HG02970 (cell line): ENCODE measurements at regions not wholly inside any gene's neighbourhood (a gene's known extent, or its start where the extent isn't known, plus 50 kb on each side); places are given as distances from the start of the nearest gene placed in this dataset.
"Not testable (repeated sequence)": the region's sequence is repeated elsewhere in the genome, so short reads cannot be mapped to it uniquely, and the experiment has no call there.

ENCODE experiments used
- ATAC-seq: cut with Tn5 transposase; IDR thresholded peaks from one replicate; pipeline ENCODE4 v1.9.1; 2021; ENCODE audit warnings: mild to moderate bottlenecking, moderate library complexity, moderate number of reproducible peaks; ENCODE audit not compliant: unreplicated experiment, low FRiP score

DNA sequence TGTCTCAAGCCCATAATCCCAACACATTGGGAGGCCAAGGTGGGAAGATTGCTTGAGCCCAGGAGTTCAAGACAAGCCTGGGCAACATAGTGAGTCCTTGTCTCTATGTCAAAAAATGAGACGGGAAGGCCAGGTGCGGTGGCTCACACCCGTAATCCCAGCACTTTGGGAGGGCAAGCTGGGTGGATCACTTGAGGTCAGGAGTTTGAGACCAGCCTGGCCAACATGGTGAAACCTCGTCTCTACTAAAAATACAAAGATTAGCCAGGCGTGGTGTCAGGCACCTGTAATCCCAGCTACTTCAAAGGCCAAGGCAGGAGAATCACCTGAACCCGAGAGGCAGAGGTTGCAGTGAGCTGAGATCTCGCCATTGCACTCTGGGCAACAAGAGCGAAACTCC, 75.2 kb upstream of the CAB39 start:
- ATAC-seq, result not testable (repeated sequence)

DNA sequence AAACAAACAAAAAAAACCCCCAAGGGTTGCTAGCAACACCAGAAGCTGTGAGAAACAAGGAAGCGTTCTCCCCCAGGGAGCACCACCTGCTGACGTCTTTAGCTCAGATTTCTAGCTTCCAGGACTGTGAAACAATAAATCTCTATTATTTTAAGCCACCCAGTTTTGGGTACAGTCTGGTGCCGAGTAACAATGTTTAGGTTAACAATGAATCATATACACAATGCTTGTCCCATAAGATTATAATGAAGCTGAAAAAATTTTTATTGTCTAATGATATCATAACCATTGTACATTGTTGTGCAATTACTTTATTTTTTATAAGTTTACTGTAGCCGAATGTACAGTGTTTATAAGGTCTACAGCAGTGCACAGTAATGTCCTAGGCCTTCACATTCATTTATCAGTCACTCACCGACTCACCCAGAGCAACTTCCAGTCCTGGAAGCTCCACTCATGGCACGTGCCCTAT, 72.1 kb upstream of the CAB39 start:
- no peak for ATAC-seq

DNA sequence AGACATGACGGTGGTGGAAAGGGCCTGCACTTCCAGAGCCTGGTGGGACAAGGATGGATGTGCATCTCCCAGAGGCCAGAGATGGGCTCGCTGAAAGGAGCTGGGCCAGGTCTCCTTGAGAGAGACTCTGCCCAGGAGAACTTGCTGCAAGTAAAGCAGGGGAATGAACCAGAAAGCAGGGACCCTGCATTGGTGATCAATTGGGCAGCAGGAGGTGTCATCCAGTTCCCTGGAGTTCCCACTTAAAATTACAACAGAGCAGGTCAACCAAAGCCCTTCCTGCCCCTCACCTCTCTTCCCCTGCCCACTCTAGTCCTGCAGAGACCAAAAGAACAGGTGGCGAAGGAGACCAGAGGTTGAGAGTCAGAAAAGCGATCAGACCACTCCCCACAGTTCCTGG, 69.7 kb upstream of the CAB39 start:
- no peak for ATAC-seq

DNA sequence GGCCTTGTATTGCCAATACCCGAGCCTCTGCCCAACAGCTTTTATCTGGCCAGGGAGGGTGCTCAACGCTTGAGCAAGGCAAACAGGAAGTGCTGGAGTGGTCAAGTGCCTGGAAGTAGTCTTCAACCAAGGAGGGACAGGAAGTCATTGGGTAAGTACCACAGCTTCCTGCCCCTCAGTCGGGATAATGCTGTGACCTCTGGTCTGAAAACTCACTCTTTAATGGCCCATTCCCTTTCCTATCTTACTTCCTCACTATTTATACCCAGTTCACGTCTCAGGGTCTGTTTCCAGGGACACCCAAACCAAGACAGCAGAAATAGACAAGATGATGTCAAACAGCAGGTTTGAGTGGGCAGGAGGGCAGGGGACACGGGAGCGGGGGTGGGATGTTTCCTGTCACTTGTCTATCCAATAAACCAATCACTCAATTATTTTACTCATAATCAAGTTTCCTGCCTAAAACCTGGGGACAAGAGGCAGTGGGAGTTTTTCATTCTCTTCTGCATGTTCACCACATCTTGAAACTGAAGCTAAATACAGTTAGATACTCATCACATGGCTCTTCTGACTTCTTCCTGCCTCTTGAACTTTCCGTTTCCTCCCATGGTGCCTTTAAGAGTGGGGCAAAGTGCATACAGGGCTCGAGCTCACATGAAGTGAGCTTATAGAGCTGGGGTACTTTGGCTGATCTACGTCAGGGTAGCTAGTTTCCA, 68.9 kb upstream of the CAB39 start:
- ATAC-seq, result no peak

DNA sequence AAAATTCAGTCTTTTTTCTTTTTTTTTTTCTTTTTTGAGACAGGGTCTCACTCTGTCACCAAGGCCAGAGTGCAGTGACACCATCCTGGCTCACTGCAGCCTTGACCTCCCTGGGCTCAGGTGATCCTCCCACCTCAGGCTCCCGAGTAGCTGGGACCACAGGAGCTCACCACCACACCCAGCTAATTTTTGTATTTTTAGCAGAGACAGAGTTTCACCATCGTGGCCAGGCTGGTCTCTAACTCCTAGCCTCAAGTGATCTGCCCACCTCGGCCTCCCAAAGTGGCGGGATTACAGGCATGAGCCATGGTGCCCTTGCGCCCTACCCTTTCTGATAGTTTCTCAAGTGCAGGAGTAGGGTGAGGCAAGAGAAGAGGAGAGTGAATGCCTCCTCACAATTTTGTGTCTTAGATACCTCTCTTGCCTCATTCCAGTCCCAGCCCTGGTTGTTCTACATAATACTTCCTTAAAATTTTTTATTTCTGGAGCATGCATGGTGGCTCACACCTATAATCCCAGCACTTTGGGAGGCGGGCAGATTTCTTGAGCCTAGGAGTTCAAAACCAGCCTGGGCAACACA, 68.2 kb upstream of the CAB39 start:
- no peak for ATAC-seq

DNA sequence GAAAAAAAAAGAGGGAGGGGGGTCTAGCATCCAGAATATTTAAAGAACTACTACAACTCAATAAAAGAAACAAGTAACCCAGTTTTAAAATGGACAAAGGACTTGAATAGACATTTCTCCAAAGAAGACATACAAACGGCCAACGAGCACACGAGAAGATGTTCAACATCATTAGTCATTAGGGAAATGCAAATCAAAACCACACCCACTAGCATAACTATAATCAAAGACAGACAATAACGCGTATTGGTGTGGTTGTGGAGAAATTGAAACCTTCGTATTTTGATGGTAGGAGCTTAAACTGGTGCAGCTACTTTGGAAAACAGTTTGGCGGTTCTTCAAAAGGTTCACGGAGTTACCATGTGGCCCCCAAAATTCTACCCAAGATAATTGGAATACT, 64.3 kb upstream of the CAB39 start:
- no peak for ATAC-seq

DNA sequence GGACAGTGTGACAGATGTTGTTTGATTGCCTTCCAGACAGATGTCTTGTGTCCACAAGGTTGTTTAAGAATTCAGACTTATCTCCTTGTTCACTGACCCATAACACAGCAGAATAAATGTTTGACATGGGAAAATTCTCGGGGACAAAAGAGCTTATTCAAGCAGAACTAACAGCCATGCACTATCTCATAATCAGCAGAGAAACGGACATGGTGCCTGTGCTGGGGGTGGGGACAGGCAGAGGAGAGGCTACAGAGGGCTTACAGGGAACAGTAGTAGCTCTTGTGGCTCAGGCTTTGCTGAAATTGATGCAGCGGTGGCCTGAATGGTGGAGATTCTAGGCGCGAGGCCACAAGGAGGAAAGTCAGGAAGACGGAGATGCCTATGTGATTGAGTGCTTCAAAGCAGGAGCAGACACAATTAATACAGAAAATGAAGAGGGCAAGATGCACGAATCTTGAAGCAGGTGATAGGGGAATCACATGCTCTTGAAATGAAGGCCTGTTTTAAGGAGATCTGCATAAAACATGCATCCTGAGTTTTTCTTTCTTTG, 62.0 kb upstream of the CAB39 start:
- no peak for ATAC-seq

DNA sequence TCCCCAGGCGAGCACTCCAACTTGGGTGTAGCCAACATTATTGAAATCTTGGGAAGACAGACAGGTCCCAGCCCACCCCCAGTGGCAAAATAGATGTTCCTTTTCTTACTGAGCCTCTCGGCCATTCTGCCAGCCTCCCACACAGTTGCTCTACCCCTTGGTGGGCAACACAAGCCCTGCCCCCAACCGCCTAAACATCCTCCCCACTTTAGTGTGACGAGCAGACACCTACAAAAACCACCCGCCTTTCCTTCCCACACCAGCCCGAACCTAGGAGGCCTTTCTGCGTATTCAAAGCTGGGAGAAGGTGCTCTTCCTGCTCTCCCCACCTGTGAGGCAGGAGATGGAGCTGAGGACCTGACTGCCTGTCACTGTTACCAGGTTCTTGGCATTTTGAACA, 58.6 kb upstream of the CAB39 start:
- ATAC-seq, result no peak

DNA sequence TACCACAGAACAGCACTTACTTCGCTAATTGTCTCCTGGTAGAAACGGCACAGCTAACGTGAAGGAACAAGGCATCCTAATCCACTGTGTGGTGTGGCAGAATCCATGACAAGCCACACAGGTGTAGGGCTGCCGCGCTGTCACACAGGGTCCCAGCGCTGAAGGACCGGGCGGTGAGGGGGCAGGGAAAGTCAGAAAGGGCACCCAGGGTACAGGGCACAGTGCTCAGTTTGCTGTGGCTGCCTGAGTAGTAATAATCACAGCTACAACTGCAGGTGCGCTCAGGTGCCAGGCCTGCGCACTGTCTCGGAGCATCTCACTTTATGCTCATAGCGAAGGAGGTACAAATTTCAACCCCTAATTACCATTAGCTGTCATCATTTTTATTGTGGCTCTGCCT, 55.2 kb upstream of the CAB39 start:
- no peak for ATAC-seq

DNA sequence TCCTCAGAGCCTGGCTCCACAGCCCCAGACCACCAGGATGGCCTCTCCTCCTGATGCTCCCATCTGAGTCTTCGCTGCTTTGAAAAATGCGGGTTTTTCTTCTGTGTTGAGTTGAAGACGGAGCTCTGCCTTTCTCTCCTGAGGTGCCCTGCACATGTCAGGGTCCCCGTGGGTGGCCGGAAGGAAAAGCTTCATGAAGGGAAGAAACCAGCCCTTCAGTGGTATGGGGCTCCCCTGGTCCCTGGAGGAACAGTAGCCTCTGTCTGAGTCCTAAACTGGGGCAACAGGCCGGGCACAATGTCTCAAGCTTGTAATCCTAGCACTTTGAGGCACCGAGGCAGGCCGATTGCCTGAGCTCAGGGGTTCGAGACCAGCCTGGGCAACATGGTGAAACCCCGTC, 54.7 kb upstream of the CAB39 start:
- no peak for ATAC-seq

DNA sequence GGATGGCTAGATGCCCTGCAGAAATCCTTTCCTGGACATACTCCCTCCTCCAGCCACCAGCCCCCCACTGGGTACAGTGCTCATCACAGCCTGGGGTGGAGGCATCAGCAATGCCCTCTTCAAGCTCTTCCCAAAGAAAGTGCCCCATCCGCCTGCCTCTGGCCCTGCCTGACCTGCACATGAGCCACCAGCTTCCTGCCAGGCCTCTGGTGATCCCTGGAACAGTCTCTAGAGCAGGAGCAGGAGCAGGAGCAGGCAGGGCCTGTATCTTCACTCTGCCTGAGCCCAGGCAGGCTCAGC, 54.1 kb upstream of the CAB39 start:
- ATAC-seq, result no peak

DNA sequence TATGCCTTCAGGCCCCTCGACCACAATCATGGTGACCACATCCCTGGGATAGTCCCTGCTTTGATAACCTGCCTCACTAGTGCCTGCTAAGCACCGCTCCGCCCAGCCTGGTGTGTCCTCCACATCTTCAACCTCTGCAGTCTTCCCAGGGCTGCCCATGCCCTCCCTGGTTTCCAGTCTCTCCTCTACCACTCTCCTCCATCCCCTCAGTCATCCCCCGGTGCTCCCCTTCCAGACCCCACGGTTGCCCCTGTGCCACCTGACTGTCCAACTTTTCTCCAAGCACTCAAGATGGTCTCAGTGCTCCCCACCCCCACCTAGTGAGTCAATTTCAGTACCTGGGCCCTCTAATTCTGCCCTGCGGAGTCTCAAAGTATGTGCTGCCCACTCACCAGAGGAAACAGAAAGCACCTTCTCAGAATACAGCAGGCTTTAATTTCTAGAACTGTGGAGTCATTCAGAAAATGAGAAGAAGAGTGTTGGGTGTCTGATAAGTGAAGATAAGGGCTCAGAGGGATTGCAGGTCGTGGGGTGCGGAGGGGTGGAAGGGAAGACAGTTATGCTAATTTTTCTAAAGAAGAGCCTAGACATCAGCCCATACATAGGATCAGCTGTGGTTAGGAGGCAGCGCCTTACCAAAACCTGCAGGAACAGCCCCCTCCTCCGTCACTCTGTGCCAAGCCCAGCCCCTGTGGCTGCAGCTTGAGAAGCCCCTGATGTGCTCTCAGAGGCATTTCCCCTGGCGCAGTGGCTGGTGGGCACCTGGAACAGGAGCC, 53.6 kb upstream of the CAB39 start:
- ATAC-seq, result peak; percentile 37

DNA sequence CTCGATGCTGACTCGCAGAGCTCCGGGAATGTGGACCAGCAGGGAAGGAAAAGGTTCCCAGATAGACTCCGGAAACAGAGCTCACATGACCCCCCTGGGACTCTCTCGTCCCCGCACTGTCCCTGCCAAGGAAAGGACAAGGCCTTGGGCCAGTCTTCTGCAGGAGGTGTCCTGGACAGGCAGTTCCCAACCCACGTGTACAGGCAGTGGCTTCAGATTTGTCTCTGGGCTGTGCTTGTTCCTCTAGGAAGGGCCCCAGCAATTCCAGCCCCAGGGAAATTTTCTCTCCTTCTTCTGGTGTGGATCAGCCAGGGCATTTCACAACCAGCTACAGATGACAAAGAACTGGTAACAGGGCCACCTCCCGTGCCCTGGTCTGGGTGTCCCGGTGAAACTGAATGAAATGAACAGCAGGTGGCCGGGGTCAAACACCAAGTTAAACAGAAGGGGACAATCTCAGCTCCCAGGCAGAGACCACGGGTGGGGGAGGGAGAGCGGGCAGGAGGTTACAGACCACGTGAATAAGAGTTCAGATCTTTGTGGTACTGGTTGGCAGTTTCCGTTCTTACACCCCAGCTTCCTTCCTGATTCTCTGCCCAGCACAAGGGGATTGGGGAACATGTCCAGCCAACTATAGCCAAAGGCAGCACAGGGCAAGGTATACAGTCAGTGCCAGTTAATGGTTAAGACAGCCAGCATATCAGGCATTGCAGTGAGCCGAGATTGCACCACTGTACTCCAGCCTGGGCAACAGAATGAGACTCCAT, 52.2 kb upstream of the CAB39 start:
- no peak for ATAC-seq

DNA sequence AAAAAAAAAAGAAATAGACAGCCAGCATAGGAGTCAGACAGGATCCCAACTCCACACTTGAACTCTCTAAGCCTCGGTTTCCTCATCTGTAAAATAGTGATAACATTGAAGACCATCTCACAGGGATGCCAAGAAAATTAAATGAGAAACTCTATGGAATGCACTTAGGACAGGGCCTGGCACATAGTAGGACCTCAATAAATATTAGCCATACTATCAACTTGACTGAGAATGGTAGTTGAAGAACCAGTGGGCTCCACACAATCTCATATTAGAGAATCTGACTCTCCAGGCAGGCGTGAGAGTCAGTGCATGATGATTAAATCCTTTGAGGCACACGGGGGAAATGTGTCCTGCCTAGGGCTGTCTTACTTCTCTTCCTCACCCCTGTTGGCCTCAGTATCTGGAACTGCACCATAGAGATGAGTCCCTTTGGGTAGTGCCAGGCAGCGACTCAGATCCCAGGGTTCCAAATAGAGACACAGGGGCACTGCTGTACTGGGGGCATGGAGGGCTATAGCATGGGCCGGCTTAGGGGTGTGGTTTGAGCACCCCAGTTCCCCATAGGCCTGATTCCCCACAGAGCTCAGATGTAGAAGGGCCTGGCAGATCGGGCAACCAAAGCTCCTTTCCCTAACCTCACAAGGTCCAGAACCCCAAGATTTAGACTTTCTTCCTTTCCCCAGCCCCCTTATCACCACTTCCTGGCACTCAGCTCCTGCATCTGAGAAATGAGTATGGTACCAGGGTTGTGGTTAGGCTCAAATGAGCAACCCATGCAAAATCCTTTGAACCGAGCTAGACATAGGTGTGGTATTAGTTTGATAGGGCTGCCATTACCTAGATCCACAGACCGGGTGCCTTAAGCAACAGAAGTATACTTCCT, 51.3 kb upstream of the CAB39 start:
- no peak for ATAC-seq
